ENCODE measurements at regions not wholly inside any gene's neighbourhood (a gene's known extent, or its start where the extent isn't known, plus 50 kb on each side); places are given as distances from the start of the nearest gene placed in this dataset.

- no peaks in the 10 kb centered on the region for H3K36me3 ChIP-seq
Observed at GRCh38 chr17:13940858-13941665, 128.2 kb upstream of the COX10 start.

DNA sequence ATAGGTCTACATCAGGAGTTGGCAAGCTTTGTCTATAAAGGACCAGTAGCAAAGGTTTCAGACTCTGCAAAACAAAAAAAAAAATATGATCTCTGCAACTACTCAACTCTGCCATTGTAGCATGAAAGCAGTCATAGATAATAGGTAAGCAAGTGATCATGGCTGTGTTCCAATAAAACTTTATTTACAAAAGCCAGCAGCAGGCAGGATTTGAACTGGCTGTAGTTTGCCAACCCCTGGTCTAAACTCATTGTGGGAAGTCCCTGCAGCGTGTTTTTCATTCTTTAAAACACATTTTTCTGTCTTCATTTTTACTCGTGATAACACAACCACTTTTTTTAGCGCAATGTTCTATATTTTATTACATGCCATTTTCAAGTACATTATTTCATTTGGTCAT is 127.5 kb upstream of the COX10 start:
- Histone ChIP-seq H3K36me3 (no peaks in the 10 kb centered on the region), H3K9me3 (peaks cover 0 to 12% of the 10 kb centered on the region in 2 donors), H3K27ac (no peak overlapping the region), H3K4me3 (no peak overlapping the region), H3K4me1 (no peaks in the 10 kb centered on the region), H3K27me3 (no peaks in the 10 kb centered on the region)
- TF ChIP-seq CTCF (IDR thresholded peaks at IDR 0.05) = no peak
- no peak for DNase-seq (ENCODE audit: low spot score)

More at GRCh38 chr17:13940858-13941665, 128.2 kb upstream of the COX10 start:
- no peaks in the 10 kb centered on the region for H3K4me1 ChIP-seq
- peaks cover 0 to 12% of the 10 kb centered on the region in 2 donors for H3K9me3 ChIP-seq
- H3K27me3 ChIP-seq = no peaks in the 10 kb centered on the region
- H3K4me3 ChIP-seq = no peak overlapping the region
- no peak for DNase-seq (ENCODE audit: low spot score)
- H3K27ac ChIP-seq = no peak overlapping the region
- no peak for TF ChIP-seq CTCF (IDR thresholded peaks at IDR 0.05)

GRCh38 chr17:13943909-13944308 is 125.4 kb upstream of the COX10 start:
- H3K27me3 ChIP-seq = no peaks in the 10 kb centered on the region
- no peak overlapping the region for H3K27ac ChIP-seq
- TF ChIP-seq CTCF (IDR thresholded peaks at IDR 0.05) = no peak
- H3K4me3 ChIP-seq = no peak overlapping the region
- DNase-seq (ENCODE audit: low spot score) = no peak
- H3K9me3 ChIP-seq = peaks cover 0 to 10% of the 10 kb centered on the region in 2 donors
- H3K4me1 ChIP-seq = no peaks in the 10 kb centered on the region
- H3K36me3 ChIP-seq = no peaks in the 10 kb centered on the region

DNA sequence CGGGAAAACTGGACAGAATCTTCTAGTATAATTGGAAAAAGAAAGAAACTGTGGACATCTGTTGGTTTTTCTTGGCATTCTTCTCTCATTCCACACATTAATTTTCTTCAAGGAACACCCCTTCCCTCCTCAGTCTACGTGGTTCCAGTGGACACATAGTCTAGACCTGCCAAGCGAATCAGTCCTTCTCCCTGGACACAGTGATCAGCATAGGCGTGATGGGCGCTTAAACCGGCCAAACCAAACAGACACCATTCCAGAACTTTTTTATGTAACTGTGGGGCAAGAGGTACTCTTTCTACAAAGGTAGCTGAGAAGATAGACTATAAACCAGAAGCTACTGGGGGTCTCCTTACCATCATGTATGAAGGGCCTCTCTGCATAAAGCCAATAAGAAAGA is 121.8 kb upstream of the COX10 start:
- no peak overlapping the region for H3K27ac ChIP-seq
- no peaks in the 10 kb centered on the region for H3K9me3 ChIP-seq

GRCh38 chr17:13952009-13952750 is 117.1 kb upstream of the COX10 start:
- Histone ChIP-seq H3K27ac (no peak overlapping the region), H3K27me3 (no peaks in the 10 kb centered on the region), H3K36me3 (no peaks in the 10 kb centered on the region), H3K9me3 (no peaks in the 10 kb centered on the region), H3K4me3 (no peak overlapping the region), H3K4me1 (no peaks in the 10 kb centered on the region)
- no peak for DNase-seq (ENCODE audit: low spot score)
- TF ChIP-seq CTCF (IDR thresholded peaks at IDR 0.05) = no peak

More for the DNA sequence above, 121.8 kb upstream of the COX10 start:
- DNase-seq (ENCODE audit: low spot score) = no peak
- TF ChIP-seq CTCF (IDR thresholded peaks at IDR 0.05) = no peak
- no peak overlapping the region for H3K4me3 ChIP-seq
- H3K36me3 ChIP-seq = no peaks in the 10 kb centered on the region
- no peaks in the 10 kb centered on the region for H3K4me1 ChIP-seq
- no peaks in the 10 kb centered on the region for H3K27me3 ChIP-seq

Data from right atrium auricular region (tissue), 2 donors.